RPMI7951 (cell line): ENCODE measurements at regions not wholly inside any gene's neighbourhood (a gene's known extent, or its start where the extent isn't known, plus 50 kb on each side); places are given as distances from the start of the nearest gene placed in this dataset.
A peak's percentile ranks its signal among the peaks of the same experiment; 100 is the strongest.
"Not testable (repeated sequence)": the region's sequence is repeated elsewhere in the genome, so short reads cannot be mapped to it uniquely, and the experiment has no call there.

Experiments used
- DNase-seq: peaks from one replicate; pipeline ENCODE4 v3.0.0-alpha.2; 2012; ENCODE audit warnings: low read depth

- no peak for DNase-seq
Observed at GRCh38 chr1:214861615-214862014, 220.9 kb upstream of the KCNK2 start.

- peak; percentile 34 for DNase-seq
Observed at GRCh38 chr1:214862421-214862820, 220.1 kb upstream of the KCNK2 start.

- DNase-seq: peak; percentile 54
Observed at GRCh38 chr1:214864896-214865688, 217.4 kb upstream of the KCNK2 start.

- DNase-seq: not testable (repeated sequence)
Observed at GRCh38 chr1:214870426-214870825, 212.1 kb upstream of the KCNK2 start.

- DNase-seq: no peak
Observed at GRCh38 chr1:214880956-214881355, 201.6 kb upstream of the KCNK2 start.

GRCh38 chr1:214882616-214883015 is 199.9 kb upstream of the KCNK2 start:
- no peak for DNase-seq

GRCh38 chr1:214895011-214895600 is 187.4 kb upstream of the KCNK2 start:
- DNase-seq: no peak

- DNase-seq: no peak
Observed at GRCh38 chr1:214896921-214897320, 185.6 kb upstream of the KCNK2 start.

- DNase-seq: no peak
Observed at GRCh38 chr1:214897581-214897980, 185.0 kb upstream of the KCNK2 start.

GRCh38 chr1:214898161-214898560 is 184.4 kb upstream of the KCNK2 start:
- no peak for DNase-seq

- DNase-seq: no peak
Observed at GRCh38 chr1:214898718-214899117, 183.8 kb upstream of the KCNK2 start.

GRCh38 chr1:214899908-214900460 is 182.6 kb upstream of the KCNK2 start:
- peak; percentile 4 for DNase-seq

GRCh38 chr1:214900590-214900989 is 181.9 kb upstream of the KCNK2 start:
- no peak for DNase-seq

GRCh38 chr1:214901718-214902117 is 180.8 kb upstream of the KCNK2 start:
- DNase-seq: peak; percentile 47

- peak; percentile 61 for DNase-seq
Observed at GRCh38 chr1:214902636-214903320, 179.8 kb upstream of the KCNK2 start.

GRCh38 chr1:214912127-214912526 is 170.4 kb upstream of the KCNK2 start:
- DNase-seq: no peak

GRCh38 chr1:214913966-214914365 is 168.6 kb upstream of the KCNK2 start:
- DNase-seq: no peak

- DNase-seq: no peak
Observed at GRCh38 chr1:214917081-214917635, 165.4 kb upstream of the KCNK2 start.

GRCh38 chr1:214918745-214919144 is 163.8 kb upstream of the KCNK2 start:
- no peak for DNase-seq

GRCh38 chr1:214920337-214920736 is 162.2 kb upstream of the KCNK2 start:
- DNase-seq: peak; percentile 3

- no peak for DNase-seq
Observed at GRCh38 chr1:214923278-214923915, 159.1 kb upstream of the KCNK2 start.

GRCh38 chr1:214927796-214928195 is 154.7 kb upstream of the KCNK2 start:
- no peak for DNase-seq
